SK-N-SH treated with all-trans-retinoic acid at 6 μM for 48 hours (cell line): ENCODE measurements at regions not wholly inside any gene's neighbourhood (a gene's known extent, or its start where the extent isn't known, plus 50 kb on each side); places are given as distances from the start of the nearest gene placed in this dataset.

Source experiments
- BACH2 ChIP-seq: fragments of 250-450 bp; sonication (Bioruptor Pico); IDR thresholded peaks from 2 replicates; pipeline ENCODE4 v1.9.0; 2021; ENCODE audit warnings: mild to moderate bottlenecking, borderline replicate concordance
- GLIS3 ChIP-seq: fragments of 250-450 bp; sonication (Bioruptor Pico); IDR thresholded peaks from 2 replicates; pipeline ENCODE4 v1.5.0; 2020; ENCODE audit warnings: mild to moderate bottlenecking, moderate library complexity
- ISL1 ChIP-seq: fragments of 250-450 bp; sonication (Bioruptor Pico); IDR thresholded peaks from 2 replicates; pipeline ENCODE4 v2.1.2; 2022; ENCODE audit warnings: mild to moderate bottlenecking, moderate library complexity
- PATZ1 ChIP-seq: fragments of 250-450 bp; sonication (Bioruptor Pico); IDR thresholded peaks from 2 replicates; pipeline ENCODE4 v1.8.0; 2020; ENCODE audit warnings: mild to moderate bottlenecking, moderate library complexity, borderline replicate concordance
- POU6F1 ChIP-seq: fragments of 250-450 bp; sonication (Bioruptor Pico); IDR thresholded peaks from 2 replicates; pipeline ENCODE4 v1.8.0; 2021; ENCODE audit warnings: low read depth, mild to moderate bottlenecking, moderate library complexity, borderline replicate concordance
- RARB ChIP-seq: fragments of 250-450 bp; sonication (Bioruptor Pico); IDR thresholded peaks from 2 replicates; pipeline ENCODE4 v1.8.0; 2021; ENCODE audit warnings: mild to moderate bottlenecking, moderate library complexity
- ZFP30 ChIP-seq: fragments of 450-650 bp; formaldehyde crosslinking; IDR thresholded peaks from 2 replicates; pipeline ENCODE4 v1.5.0; 2022; ENCODE audit warnings: mild to moderate bottlenecking, moderate library complexity
- ZNF8 ChIP-seq: fragments of 450-650 bp; formaldehyde crosslinking; IDR thresholded peaks from 2 replicates; pipeline ENCODE4 v1.5.0; 2020; ENCODE audit warnings: mild to moderate bottlenecking, moderate library complexity

- TF ChIP-seq ZNF8 (CRISPR knock-in tag) = no peak
- no peak for TF ChIP-seq ZFP30 (CRISPR knock-in tag)
- TF ChIP-seq RARB (CRISPR knock-in tag) = no peak
- no peak for TF ChIP-seq PATZ1 (CRISPR knock-in tag)
- no peak for TF ChIP-seq POU6F1 (CRISPR knock-in tag)
- TF ChIP-seq BACH2 (CRISPR knock-in tag) = no peak
- no peak for TF ChIP-seq ISL1 (CRISPR knock-in tag)
- no peak for TF ChIP-seq GLIS3
Measured at GRCh38 chr3:176757429-176757828, 439.9 kb downstream of the TBL1XR1 start.
